Endothelial cell of umbilical vein (primary cell): ENCODE measurements at regions not wholly inside any gene's neighbourhood (a gene's known extent, or its start where the extent isn't known, plus 50 kb on each side); places are given as distances from the start of the nearest gene placed in this dataset.
"Not testable (repeated sequence)": the region's sequence is repeated elsewhere in the genome, so short reads cannot be mapped to it uniquely, and the experiment has no call there.

Experiments used
- BruUV-seq: library from RNA; stranded (reverse); fragments of 400-500 nt; replicated peaks from 2 replicates; lab custom pipeline; 2021; lab: Mats Ljungman, UMichigan
- CTCF ChIA-PET: fragments of 300-600, 350-600 bp; sonication (Branson Sonifier 250); formaldehyde crosslinking; loops from one replicate; lab custom pipeline; 2021; ENCODE audit warnings: antibody characterized with exemption, inconsistent platforms; lab: Charles Lee
- POLR2A ChIA-PET: fragments of 300-600, 350-600 bp; sonication (Branson Sonifier 250); formaldehyde crosslinking; loops from one replicate; lab custom pipeline; 2021; ENCODE audit warnings: antibody characterized with exemption, inconsistent platforms; lab: Charles Lee
- DNase-seq: peaks from one replicate; pipeline ENCODE4 v3.0.0-alpha.2; 2011; ENCODE audit warnings: low read depth, low spot score
- FAIRE-seq: peaks from 2 replicates; lab custom pipeline; 2011; peaks lifted over from hg19 to GRCh38; lab: Jason Lieb, UNC
- H2AFZ ChIP-seq: 2 replicates; pipeline ENCODE4 v1.6.0; 2012; ENCODE audit warnings: low read depth, low read length, control low read depth, inconsistent platforms
- H3K27ac ChIP-seq: 2 replicates; pipeline ENCODE4 v1.5.1; 2011; ENCODE audit warnings: low read depth, mild to moderate bottlenecking, control low read depth, low read length, moderate library complexity; ENCODE audit not compliant: insufficient read depth
- H3K27me3 ChIP-seq, 2 experiments: 2 replicates each; pipeline versions ENCODE4 v1.6.0 to v1.6.1; 2011; ENCODE audit warnings: low read length in 2 of 2, mixed read lengths in 1 of 2; ENCODE audit not compliant: control insufficient read depth in 2 of 2, insufficient read depth in 2 of 2
- H3K36me3 ChIP-seq, 2 experiments: 2 replicates in 1 of 2; 3 replicates in 1 of 2; pipeline ENCODE4 v1.5.1; 2011; ENCODE audit warnings: low read length in 2 of 2, mild to moderate bottlenecking in 1 of 2, moderate library complexity in 1 of 2; ENCODE audit not compliant: control insufficient read depth in 2 of 2, insufficient read depth in 2 of 2; ENCODE audit errors: extremely low read depth in 1 of 2
- H3K4me1 ChIP-seq: 3 replicates; pipeline ENCODE4 v1.5.1; 2011; ENCODE audit warnings: mild to moderate bottlenecking, low read length; ENCODE audit not compliant: control insufficient read depth, insufficient read depth; ENCODE audit errors: extremely low read depth
- H3K4me2 ChIP-seq: 2 replicates; pipeline ENCODE4 v1.6.1; 2011; ENCODE audit warnings: low read length, control low read depth, mixed read lengths; ENCODE audit not compliant: insufficient read depth
- H3K4me3 ChIP-seq, 3 experiments: fragments of 200-600 bp in 1 of 3; sonication (generic), shearing (Covaris generic) in 1 of 3; replicated peaks in 1 of 3; 2 replicates each; pipeline ENCODE4 v1.5.1; 2011 to 2016; ENCODE audit warnings: control low read depth in 3 of 3, low read length in 3 of 3, mild to moderate bottlenecking in 2 of 3, inconsistent platforms in 1 of 3, low read depth in 1 of 3, moderate library complexity in 1 of 3; ENCODE audit not compliant: insufficient read depth in 1 of 3
- H3K79me2 ChIP-seq: 2 replicates; pipeline ENCODE4 v1.6.0; 2012; ENCODE audit warnings: low read length, inconsistent platforms; ENCODE audit not compliant: control insufficient read depth, insufficient read depth
- H3K9ac ChIP-seq: replicated peaks from 2 replicates; pipeline ENCODE3; 2011; ENCODE audit warnings: low read length, control low read depth; ENCODE audit not compliant: insufficient read depth; ENCODE audit errors: extremely low read depth
- H3K9me1 ChIP-seq: replicated peaks from 3 replicates; pipeline ENCODE4 v1.6.0; 2011; ENCODE audit warnings: mild to moderate bottlenecking, low read length; ENCODE audit not compliant: control insufficient read depth, insufficient read depth; ENCODE audit errors: extremely low read depth
- H3K9me3 ChIP-seq: replicated peaks from 2 replicates; pipeline ENCODE4 v1.5.1; 2012; ENCODE audit warnings: low read length, inconsistent platforms; ENCODE audit not compliant: control insufficient read depth, insufficient read depth
- H4K20me1 ChIP-seq: replicated peaks from 2 replicates; pipeline ENCODE3; 2011; ENCODE audit warnings: mild to moderate bottlenecking, low read length; ENCODE audit not compliant: control insufficient read depth, insufficient read depth; ENCODE audit errors: extremely low read depth
- EZH2 ChIP-seq: IDR thresholded peaks from 2 replicates; pipeline ENCODE4 v1.6.1; 2012; ENCODE audit warnings: borderline replicate concordance, low read depth, mild to moderate bottlenecking, moderate library complexity, low read length, inconsistent platforms; ENCODE audit not compliant: severe bottlenecking
- FOS ChIP-seq: IDR thresholded peaks from 2 replicates; pipeline ENCODE4 v1.6.1; 2011; ENCODE audit warnings: mild to moderate bottlenecking, low read length, moderate library complexity, borderline replicate concordance; ENCODE audit not compliant: insufficient read depth
- GATA2 ChIP-seq: IDR thresholded peaks from 2 replicates; pipeline ENCODE4 v1.7.0; 2011; ENCODE audit warnings: low read depth, mild to moderate bottlenecking, moderate library complexity, mixed read lengths, low read length; ENCODE audit not compliant: insufficient read length, insufficient read depth
- JUN ChIP-seq: IDR thresholded peaks from 2 replicates; pipeline ENCODE4 v1.6.1; 2011; ENCODE audit warnings: borderline replicate concordance, low read depth; ENCODE audit not compliant: insufficient read length, insufficient read depth
- MYC ChIP-seq: IDR thresholded peaks from one replicate; pipeline ENCODE4 v1.6.1; 2011; ENCODE audit warnings: mild to moderate bottlenecking, low read depth, low read length
- POLR2A ChIP-seq: IDR thresholded peaks from 2 replicates; pipeline ENCODE4 v1.6.1; 2012; ENCODE audit warnings: low read depth, mild to moderate bottlenecking, control low read depth, low read length
- POLR2AphosphoS5 ChIP-seq: IDR thresholded peaks from 2 replicates; pipeline ENCODE4 v1.6.1; 2012; ENCODE audit warnings: low read depth, mild to moderate bottlenecking, control low read depth, low read length, moderate library complexity; ENCODE audit not compliant: insufficient read depth
- dilution Hi-C: fragments of 300-500 bp; cut with MboI; formaldehyde crosslinking; loops from one replicate; pipeline ENCODE4 v1.15.0; 2019; ENCODE audit warnings: low sequenced_read_pairs; ENCODE audit not compliant: extremely low pct_ligation_motif_present
- intact Hi-C: fragments of 100-400 bp; cut with micrococcal nuclease; formaldehyde crosslinking; loops from one replicate; pipeline ENCODE4 v1.10.0; 2022
- TF ChIP-seq, protein P1 (sequence below), 2 donors: IDR thresholded peaks; 1 replicate in 1 of 2; 2 replicates in 1 of 2; pipeline ENCODE4 v1.5.1; 2011; ENCODE audit warnings: low read length in 2 of 2, mild to moderate bottlenecking in 2 of 2, moderate library complexity in 2 of 2, control low read depth in 1 of 2, inconsistent platforms in 1 of 2, low read depth in 1 of 2; ENCODE audit not compliant: insufficient read depth in 1 of 2; ENCODE audit errors: extremely low read depth in 1 of 2
- TF ChIP-seq, protein P2 (sequence below): IDR thresholded peaks from 2 replicates; pipeline ENCODE4 v1.6.1; 2011; ENCODE audit not compliant: insufficient read depth, insufficient read length

DNA sequence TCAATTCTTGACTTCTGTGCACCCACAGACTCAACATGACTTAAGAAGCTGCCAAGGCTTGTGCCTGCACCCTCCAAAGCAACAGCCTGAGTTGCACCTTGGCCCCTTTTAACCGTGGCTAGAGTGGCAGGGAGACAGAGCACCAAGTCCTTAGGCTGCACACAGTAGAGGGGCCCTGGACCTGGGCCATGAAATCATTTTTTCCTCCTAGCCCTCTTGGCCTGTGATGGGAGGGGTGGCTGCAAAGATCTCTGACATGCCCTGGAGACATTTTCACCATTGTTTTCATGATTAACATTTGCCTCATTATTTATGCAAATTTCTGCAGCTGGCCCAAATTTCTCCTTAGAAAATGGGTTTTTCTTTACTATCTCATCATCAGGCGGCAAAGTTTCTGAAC, 836.8 kb downstream of the ZPLD1 start:
- Histone ChIP-seq H2AFZ (no peak overlapping the region), H3K27ac (no peak overlapping the region), H3K9me3 (peaks cover 4% of the 10 kb centered on the region), H3K9ac (no peak overlapping the region), H3K36me3 (no peaks in the 10 kb centered on the region), H3K9me1 (no peaks in the 10 kb centered on the region), H3K79me2 (no peaks in the 10 kb centered on the region), H3K4me1 (no peaks in the 10 kb centered on the region), H4K20me1 (no peaks in the 10 kb centered on the region), H3K27me3 (no peaks in the 10 kb centered on the region), H3K4me2 (no peak overlapping the region), H3K4me3 (no peak overlapping the region)
- no peak for FAIRE-seq
- POLR2A ChIA-PET = no interaction called here
- intact Hi-C loops (no loop called here), dilution Hi-C loops (no loop called here)
- TF ChIP-seq JUN = no peak
- no peak for TF ChIP-seq MYC
- no TSS peak for BruUV-seq
- no peak for DNase-seq
- CTCF ChIA-PET = no interaction called here

DNA sequence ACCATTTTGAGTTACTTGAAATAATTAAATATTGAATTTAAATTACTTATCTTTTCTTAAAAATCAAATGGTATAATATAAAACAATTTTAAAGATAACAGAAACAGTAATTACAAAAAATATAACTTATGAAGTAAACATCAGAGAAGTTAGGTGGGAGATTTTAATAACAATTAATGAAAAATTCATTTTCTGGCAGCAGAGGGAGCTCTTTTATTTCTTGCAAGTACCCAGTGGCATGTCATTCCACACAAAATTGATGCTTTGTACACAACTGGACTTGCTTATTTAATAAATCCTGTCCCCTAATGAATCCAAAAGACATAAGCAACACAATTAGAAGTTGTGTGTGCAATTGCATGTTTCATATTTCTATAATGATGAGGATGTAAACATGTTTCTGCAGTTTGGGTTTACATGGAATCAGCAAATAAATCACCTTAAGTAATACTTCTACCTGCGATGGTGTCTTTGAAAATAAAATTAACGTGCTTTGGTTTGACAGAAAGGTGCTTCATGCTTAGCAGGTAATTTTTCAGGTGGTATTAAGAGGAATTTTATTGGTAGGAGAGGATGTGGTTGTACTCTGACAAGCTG, 861.3 kb downstream of the ZPLD1 start:
- Histone ChIP-seq H3K79me2 (no peaks in the 10 kb centered on the region), H3K36me3 (no peaks in the 10 kb centered on the region), H3K9me3 (no peaks in the 10 kb centered on the region), H3K9ac (no peak overlapping the region), H3K4me3 (no peak overlapping the region), H4K20me1 (no peaks in the 10 kb centered on the region), H3K27me3 (no peaks in the 10 kb centered on the region), H3K9me1 (no peaks in the 10 kb centered on the region), H3K4me1 (no peaks in the 10 kb centered on the region), H3K4me2 (no peak overlapping the region), H3K27ac (no peak overlapping the region), H2AFZ (no peak overlapping the region)
- DNase-seq (no peak), FAIRE-seq (no peak)
- TF ChIP-seq FOS (no peak), EZH2 (no peak), GATA2 (no peak), JUN (no peak), POLR2A (no peak), POLR2AphosphoS5 (no peak), MYC (no peak)
- TF ChIP-seq, protein P1, sequence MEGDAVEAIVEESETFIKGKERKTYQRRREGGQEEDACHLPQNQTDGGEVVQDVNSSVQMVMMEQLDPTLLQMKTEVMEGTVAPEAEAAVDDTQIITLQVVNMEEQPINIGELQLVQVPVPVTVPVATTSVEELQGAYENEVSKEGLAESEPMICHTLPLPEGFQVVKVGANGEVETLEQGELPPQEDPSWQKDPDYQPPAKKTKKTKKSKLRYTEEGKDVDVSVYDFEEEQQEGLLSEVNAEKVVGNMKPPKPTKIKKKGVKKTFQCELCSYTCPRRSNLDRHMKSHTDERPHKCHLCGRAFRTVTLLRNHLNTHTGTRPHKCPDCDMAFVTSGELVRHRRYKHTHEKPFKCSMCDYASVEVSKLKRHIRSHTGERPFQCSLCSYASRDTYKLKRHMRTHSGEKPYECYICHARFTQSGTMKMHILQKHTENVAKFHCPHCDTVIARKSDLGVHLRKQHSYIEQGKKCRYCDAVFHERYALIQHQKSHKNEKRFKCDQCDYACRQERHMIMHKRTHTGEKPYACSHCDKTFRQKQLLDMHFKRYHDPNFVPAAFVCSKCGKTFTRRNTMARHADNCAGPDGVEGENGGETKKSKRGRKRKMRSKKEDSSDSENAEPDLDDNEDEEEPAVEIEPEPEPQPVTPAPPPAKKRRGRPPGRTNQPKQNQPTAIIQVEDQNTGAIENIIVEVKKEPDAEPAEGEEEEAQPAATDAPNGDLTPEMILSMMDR (IDR thresholded peaks at IDR 0.05; ENCODE audit: extremely low read depth in 1 of 2, insufficient read depth in 1 of 2, low read depth in 1 of 2, low read length in 2 of 2) = no peak
- TF ChIP-seq, protein P2, sequence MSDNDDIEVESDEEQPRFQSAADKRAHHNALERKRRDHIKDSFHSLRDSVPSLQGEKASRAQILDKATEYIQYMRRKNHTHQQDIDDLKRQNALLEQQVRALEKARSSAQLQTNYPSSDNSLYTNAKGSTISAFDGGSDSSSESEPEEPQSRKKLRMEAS = no peak
- POLR2A ChIA-PET = no interaction called here
- intact Hi-C loops = no loop called here
- dilution Hi-C loops = no loop called here
- BruUV-seq = no TSS peak
- CTCF ChIA-PET = no interaction called here

DNA sequence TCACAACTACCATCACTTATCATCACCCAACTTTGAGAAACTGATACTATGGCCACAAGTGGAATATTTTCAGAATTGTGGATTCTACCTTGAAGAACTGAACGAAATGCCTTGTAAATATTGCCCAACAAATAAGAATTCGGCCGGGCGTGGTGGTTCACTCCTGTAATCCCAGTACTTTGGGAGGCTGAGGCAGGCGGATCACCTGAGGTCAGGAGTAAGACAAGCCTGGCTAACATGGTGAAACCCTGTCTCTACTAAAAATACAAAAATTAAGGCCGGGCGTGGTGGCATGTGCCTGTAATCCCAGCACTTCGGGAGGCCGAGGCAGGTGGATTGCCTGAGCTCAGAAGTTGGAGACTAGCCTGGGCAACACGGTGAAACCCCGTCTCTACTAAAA, 862.7 kb downstream of the ZPLD1 start:
- H3K27me3 ChIP-seq, H3K79me2 ChIP-seq, POLR2A ChIA-PET, CTCF ChIA-PET, H3K9me3 ChIP-seq, H3K9me1 ChIP-seq, BruUV-seq, intact Hi-C loops, H3K4me3 ChIP-seq, dilution Hi-C loops, H3K36me3 ChIP-seq, H3K4me2 ChIP-seq, DNase-seq, H4K20me1 ChIP-seq, H3K27ac ChIP-seq, H2AFZ ChIP-seq, FAIRE-seq, H3K4me1 ChIP-seq, H3K9ac ChIP-seq: not testable (repeated sequence)
